Stimulated activated CD4-positive, alpha-beta T cell treated with anti-CD3 and anti-CD28 coated beads, Interleukin-15, amount 100 ng/mL, for 24 hours (primary cell): ENCODE measurements at regions not wholly inside any gene's neighbourhood (a gene's known extent, or its start where the extent isn't known, plus 50 kb on each side); places are given as distances from the start of the nearest gene placed in this dataset.

ENCODE experiments used
- DNase-seq: peaks from one replicate; pipeline ENCODE4 v3.0.0-alpha.2; 2020

DNA sequence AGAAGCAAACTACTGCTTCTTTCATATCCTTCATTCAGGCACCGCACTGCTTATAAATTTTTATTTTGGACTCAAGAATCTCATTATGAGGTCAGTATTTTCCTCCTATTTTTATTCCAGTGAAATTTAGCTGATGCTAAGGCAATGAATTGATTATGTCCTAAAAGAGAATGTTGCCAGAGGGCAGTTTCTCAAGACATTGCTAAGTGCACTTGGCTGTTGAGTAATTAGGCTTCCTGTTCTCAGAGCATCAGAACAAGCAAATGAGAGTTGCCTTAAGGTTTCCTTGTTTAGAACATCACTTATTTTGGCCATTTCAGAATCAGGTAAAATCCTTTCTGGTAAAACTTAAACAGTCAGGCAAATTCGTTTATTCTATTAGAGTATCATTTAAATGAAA, 548.6 kb upstream of the ZEB2 start:
- no peak for DNase-seq

DNA sequence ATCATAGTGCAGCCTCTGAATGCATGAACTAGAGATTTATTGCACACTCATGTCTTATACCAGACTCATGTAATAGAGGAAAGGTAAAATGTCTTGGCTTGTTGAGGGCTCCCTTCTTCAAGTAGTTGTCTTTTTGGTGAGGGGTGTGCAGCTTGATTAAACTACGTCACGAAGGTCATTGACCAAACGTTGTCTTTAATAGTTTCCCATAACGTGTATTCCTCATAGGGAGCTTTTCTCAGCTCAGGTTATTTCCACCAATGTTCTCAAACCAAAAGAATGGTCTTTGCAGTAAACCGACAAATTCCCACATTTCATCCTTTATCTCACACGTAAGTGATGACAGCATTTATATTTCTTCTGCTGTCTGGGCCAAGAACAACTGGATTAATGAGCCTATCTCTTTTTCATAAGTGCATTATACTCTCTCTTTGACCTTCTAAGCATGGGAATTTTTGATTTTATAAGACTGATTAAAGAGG, 547.7 kb upstream of the ZEB2 start:
- no peak for DNase-seq

DNA sequence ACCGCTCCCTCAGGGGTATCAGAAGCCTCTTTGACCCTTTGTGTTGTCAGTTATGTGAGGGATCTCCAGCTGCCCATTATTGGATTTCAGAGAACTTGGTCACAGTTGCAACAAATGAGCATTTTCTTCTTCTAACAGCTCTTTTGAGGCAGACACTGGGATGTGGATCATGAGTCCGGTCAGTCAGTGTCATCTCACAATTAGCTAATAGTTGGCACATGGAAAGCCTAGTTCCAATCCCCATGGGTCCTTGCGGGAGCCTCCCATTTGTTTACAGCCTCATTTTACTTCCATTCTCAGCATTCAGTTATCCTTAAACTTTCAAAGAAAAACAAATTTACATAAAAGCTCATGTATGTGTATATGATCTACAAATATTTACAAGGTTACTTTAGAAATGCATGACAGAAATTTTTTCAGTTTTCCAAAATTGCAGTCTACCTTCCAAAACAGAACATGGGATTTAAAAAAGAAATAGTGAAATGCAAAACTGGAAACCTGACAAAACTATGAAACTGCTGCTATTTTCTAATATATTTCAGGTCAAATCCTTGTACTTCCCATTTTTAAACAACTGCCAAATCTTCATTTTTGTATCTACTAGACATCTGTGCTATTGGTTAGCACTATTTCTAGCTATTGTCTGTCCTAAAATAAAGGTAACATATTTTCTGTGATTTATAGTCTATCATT, 547.1 kb upstream of the ZEB2 start:
- DNase-seq, result no peak

DNA sequence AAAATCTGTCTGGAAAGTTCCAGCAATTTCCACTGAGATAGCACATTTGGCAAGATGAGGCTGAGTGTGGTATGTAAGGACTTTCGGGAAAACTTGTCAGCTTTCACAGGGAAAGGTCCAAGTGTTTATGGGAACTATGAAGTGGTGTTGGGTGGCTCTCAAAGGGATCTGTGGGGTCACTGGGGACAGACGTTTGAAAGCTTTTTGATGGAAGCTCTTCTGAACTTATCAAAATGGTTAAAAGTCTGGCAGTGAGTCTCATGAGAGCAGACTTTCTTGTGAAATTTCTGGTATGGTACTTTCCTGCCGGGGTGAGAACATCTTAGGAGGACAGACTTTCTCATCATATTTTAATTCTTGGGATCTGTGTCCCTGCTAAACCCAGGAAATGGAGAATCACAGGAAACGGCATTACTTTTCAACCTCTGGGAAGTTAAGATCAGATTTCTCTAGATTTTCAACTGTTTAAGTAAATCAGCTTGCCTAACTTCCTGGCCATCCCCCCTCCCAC, 546.3 kb upstream of the ZEB2 start:
- no peak for DNase-seq

DNA sequence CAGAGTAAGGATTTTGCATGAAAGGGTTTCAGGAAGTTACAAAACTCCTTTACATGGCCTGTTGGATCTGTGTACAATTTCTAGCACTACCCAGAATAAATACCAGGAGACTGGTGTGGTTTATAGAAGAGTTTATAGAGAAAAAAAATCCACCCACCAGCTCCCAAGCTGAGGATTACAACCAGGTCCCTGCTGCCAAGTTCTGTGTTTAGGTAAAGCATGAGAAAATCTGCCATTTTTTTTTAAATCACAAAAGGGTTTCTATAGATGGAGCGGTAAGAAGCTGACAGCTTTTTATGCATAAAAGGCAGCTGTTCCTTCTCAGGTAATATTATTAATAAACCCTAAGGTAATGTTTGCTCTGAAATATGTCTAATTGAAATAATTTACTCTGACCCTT, 545.4 kb upstream of the ZEB2 start:
- no peak for DNase-seq

DNA sequence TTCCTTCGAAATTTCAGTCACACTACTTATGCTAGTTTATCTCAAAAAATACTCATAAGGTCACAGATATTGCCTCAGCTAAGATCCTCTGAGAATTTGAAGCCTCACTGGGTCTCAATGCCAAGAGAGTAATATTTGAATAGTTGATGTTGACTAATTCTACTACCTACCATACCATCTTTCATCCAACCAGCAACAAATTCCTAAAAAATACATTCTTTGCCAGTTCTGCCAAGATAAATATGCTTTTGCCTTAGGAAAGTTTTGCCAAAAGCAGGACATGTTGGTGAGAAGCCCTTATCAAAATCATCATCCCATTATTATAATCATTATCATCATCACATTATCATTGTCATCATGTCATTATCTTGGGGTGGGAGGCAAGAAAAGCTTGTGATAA, 544.6 kb upstream of the ZEB2 start:
- DNase-seq, result no peak

DNA sequence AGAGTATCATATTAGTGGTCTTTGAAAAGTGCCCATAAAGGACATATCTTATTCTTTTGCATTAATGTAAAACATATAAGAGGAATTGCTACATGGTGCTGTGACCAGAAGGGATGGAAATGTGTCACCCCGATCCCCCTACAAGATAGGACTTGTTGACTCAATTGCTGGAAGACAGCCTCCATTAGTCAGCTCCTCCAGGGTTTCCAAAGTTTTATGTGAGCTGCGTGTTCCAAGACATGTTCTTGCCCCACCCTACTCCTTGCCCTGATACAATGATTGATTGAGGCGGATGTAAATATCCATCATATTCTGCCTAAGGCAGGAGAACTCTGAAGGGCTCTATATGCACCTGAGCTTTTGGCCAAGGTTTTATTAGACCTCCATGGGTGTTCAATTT, 541.0 kb upstream of the ZEB2 start:
- no peak for DNase-seq

DNA sequence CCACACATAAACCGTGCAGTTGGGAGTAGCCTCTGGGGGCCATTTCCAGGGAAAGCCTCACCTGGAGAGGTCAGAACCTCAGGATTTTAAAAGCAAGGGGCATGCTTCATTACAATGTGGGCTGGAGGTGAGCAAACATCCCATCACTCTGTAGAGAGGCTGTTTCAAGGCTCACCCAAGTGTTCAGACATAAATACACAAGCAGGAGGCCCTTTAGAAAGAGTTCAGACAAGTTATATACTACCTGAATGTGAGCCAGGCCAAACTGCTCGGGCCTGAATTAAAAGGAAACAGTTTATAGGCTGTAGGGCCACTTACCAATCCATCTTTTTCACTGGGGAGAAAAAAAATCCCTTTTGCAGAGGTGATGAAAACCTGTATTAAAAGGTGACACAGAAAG, 540.0 kb upstream of the ZEB2 start:
- DNase-seq, result no peak

DNA sequence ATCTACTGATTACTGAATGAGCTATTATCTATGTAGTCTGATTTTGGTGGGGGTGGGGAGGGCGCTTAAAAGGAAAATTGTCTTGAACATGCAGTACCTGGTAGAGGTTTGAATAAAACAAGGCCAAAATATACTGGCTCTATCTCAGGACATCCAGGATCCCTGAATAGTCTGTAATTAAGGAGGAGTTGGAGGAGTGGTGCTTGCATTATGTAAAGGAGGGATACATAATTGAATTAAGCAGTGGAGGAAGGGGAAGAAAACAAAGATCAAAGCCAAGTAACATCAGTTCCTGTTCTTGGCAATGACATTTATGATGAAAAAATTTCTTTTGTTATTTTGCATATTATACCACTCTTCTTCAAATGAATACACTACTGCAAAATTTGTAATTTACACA, 539.4 kb upstream of the ZEB2 start:
- DNase-seq, result no peak

DNA sequence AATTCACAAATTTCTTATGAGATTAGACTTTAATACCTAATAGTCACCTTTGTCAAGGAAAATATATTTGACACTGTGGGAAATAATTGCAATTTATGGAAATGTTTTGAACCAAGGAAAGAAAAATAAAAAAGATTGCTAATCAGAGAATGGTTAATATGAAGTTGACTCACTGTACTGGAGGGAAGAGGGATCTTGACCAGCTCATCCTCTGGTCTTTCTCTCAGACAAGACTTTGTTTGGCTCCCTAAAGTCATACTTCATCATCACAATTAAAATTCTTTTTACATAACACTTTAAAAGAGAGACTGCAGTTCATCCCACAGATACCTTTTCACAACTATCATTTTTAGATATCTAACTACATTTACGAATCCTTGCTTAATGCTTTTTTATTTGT, 538.5 kb upstream of the ZEB2 start:
- no peak for DNase-seq

DNA sequence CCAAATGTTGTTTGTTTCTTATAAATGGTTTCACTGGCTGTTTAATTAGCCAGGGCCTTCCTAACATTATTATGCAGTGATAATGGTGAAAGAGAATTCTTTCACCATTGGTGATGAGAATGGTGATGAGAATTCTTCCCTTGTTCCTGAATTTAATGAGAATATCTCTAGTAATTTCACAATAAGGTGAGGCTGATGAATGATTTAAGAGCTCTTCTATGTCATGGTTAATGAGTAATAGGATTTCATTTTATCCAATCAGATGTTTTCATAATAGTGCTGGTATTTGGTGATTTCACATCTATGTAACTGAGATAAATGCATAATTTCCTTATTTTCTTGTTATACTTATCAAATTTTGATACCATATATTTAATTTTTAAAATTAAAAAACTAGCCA, 535.7 kb upstream of the ZEB2 start:
- no peak for DNase-seq

DNA sequence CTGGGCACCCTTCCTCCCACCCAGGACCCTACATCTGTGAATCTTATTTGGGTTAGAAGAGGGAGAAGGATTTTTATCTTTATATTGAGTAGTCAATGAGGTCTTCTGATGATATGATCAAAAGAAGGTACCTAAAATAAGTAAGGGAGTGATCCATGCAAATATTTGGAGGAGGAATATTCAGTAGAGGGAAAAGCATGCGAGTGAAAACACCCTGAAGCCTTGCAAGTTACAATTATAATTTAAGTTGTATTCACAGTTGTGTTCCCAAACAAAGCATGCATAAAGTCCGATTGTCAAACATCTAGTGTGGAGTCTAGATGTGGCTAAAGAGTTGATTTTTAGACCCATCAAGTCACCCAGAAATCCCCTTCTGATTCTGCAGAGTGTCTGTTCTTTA, 530.2 kb upstream of the ZEB2 start:
- DNase-seq, result no peak

DNA sequence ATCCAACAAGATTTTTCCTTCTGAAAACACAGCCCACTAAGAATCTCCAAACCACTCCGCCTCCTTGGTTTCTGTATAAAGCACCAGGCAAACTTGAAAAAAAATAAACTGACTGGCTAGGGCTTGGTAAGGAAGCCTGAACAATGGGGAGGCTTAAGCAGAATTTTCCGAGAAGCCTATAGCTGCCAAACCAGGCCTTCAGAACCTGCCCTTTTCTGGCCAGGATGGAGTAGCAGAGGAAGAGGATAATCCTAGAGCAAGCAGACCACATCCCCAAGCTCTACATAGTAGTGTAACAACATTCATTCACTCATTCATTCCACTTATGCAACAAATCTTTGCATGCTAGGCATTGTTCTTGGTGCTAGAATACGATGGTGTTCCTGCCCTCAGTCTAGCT, 529.6 kb upstream of the ZEB2 start:
- DNase-seq, result no peak

DNA sequence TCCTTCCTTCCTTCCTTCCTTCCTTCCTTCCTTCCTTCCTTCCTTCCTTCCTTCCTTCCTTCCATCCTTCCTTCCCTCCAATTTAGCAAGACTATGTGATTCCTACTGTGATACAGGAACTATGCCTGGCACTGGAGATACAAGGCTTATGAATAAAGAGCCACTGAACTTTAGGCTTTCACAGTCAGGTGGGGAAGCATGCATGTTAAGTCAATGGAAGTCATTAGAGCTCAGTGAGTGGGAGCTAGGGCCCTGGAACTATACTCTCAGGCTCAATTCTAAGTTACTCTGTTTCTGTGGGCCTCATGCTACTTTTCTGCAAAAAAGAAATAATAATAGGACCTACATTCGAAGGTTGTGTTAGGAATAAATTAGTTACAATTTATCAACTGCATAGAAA, 527.6 kb upstream of the ZEB2 start:
- no peak for DNase-seq

DNA sequence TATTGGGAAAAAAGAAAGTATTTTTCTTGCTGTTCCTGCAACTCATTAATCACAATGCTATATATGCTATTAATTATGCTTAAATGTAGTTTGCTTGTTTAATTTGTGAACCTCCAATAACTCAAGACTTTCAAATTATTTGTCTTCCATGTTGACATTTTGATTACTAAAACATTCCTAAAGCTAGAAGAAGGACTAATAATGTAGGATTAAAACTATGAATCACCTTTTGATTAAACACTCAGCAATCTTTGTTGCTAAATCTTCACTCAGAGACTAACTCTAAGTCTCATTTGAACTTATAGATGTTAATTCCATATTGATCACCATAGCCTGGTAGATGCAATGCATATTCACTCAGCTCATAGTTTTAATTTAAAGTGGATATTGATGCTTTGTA, 524.6 kb upstream of the ZEB2 start:
- no peak for DNase-seq

DNA sequence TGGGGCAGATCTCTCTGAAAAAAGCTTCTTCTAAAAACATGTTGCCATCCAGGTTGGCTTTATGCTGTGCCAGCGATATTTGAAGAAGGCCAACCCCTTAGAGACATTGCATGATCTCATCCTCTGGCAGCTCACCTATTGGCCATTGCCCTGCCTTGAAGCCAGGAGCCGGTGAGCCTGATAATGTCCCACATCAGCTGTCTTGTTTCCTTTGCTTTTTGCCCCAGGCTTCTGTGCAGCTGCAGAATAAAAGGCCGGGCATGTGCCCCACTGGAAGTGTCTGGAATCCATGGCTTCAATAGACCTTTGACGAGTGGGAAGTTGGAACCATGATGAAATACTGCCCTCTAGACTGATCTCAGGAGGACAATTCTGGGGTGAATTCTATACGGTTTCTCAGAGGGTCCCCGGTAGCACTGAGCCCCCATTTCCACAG, 523.5 kb upstream of the ZEB2 start:
- no peak for DNase-seq

DNA sequence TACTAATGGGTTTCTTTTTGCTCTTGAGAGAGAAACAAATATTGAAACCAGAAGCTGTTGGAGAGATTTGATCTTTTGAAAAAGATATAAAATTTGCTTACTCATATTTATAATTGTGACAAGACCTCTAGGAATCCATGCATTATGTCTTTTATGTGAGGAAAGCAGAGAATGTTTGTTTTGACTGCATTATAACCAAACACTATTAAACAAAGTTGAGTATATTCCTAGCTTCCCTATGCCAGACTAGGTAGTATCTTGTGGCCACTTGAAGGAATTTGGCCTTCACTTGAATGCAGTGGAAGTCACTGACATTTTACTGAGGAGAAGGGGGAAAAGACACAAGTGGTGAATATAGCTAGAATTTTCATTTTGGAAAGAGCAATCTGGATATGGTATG, 521.8 kb upstream of the ZEB2 start:
- DNase-seq, result no peak

DNA sequence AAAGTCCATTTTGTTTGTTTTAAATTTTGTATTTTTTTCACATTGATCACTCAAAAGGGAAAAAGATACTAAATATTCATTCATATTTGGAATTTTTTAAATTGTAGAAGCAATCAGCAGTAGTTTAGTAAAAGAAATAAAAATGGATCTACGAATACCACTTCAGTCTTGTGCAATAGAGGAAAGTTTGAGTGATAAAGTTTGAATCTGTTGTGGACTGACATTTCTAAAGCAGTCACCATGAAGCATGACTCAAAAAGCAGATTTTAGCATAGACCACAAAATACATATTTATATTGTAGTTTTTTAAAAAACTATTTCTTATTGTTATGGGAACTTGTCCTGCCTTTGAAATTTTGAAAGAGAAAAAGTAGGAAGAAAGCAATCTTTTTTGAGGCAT, 520.5 kb upstream of the ZEB2 start:
- DNase-seq, result no peak

DNA sequence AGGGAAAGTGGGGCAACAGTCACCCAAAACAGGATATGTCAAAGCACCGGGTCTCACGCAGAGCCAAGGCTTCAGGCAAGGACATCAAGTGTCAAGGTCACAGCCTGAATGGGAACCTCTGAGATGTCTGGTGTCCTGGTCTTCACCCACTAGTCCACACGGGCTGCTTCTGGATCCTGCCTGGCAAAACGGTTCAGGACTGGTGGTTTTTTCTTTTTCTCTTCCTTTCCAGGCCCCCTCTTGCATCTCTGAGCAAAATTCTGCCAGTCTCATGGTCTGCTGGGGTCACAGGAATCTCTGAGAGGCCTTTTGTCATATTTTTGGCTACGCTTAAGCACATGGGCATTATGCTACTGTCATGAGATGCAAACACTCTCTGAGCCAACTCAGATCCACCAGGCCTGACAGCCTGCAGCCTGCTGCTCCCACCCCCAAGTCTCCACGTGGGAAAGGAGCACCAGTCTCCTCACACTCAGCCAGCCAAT, 518.2 kb upstream of the ZEB2 start:
- no peak for DNase-seq

DNA sequence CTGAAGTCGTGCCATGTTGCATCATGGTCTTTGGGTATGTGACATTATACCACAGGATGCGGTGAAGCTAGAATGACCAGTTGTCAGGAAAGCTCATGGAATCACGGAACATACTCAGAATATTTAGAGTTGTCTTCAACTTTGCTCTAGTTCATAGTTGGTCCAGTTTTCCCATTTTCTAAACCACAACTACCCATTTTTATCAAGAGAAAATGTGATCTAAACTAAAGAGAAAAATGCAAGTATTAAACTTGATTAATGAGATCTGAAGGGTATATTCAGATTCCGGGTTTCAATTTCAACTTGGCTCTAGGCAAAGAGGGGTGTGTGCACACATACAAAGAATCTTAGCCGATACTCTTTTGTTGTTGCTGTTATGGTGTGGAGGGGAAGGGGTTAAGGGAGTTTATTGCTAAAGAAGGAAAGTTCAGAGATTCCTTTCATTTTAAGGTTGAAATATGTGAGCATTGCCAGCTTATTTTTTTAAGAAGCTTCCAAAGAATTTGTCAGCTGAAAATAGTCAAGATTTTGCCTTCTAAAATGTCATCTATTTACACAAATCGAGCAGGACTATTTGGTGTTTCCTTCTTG, 516.6 kb upstream of the ZEB2 start:
- DNase-seq, result no peak

DNA sequence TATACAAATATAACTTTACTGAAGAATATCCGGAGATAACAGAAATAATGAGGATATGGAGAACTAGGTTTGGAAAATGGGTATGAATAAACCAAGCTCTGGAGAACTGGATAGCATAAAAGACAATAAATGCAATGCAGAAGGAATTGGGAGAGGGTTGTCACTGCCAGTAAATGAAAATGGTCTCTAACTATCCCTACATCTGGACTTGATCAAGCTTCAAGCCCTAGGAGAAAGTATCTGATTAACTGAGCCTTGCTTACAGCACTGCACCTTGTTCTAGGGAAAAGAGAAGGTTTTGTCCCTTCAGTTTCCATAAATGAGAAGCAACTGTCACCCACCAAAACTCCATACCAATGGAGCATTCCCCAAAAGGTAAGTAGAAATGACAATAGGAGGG, 514.6 kb upstream of the ZEB2 start:
- no peak for DNase-seq

DNA sequence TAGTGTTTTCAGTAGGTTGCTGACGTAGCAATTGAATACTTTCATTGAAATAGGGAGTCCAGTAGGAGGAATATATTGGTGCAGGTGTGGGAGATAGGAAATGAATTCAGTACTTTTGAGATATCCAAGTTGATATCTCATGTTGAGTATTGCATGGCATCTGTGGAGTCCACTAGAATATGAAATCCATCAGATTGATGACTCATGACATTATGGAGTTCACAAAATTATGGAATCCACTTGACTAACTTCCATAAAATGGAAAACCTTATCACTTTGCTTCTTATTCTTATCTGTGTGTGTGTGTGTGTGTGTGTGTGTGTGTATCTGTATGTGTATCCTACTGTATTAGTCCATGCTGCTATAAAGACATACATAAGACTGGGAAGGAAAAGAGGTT, 513.5 kb upstream of the ZEB2 start:
- DNase-seq, result no peak

DNA sequence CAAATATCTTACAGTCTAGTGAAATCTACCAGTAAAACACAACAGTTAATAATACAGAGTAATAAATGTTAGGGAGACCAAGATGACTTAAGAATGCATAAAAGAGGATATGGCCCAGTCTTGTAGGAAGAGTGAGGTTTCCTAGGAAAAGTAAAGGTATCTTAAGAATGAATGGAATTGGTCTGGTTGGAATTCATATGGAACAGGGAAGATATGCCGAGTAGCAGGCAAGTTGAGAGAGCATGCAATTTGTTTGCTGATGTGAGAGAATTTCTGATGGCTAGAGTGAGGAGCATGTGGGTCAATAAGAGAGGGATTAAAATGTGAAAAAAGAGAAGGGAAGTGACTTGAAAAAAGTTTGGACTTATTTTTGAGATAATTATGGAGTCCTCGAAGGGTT, 512.9 kb upstream of the ZEB2 start:
- no peak for DNase-seq

DNA sequence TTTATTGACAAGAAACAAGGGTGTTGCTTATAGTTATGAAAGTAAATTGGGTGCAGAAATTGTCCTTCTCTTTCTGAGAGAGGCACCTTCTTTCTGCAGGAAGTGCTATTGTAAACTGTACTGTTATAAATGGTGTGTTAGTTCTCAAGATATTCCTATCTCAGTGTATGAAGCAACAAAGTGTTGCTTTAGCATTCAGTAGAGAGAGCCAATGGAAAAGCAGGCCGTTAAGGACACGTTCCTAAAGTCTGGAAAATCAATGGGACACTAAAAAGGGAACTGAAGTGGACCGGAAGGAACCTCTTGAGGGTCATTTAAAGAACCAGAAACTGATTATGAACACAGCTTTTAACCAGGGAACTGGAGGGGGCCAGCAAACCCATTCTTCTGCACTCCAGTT, 510.0 kb upstream of the ZEB2 start:
- DNase-seq, result no peak

DNA sequence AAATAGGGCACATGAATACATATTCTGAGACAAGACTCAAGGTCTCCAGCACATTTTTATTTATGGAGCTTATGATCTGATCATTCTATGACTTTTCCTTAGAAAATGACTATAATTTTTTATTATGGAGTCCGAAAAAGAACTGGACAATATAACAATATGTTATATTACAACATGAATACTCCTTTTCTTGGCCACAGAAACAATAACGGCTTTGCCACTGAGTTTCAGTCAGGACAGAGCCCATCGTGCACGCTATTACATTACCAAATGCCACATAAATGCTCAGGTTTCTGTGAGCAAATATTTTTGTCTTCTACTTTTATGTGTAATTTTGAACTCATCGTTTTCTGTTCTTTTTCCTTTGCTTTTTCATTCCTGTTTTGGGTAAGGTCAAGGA, 509.2 kb upstream of the ZEB2 start:
- no peak for DNase-seq
